Lower leg skin (tissue), 4 donors: ENCODE measurements at regions not wholly inside any gene's neighbourhood (a gene's known extent, or its start where the extent isn't known, plus 50 kb on each side); places are given as distances from the start of the nearest gene placed in this dataset.
"Not testable (repeated sequence)": the region's sequence is repeated elsewhere in the genome, so short reads cannot be mapped to it uniquely, and the experiment has no call there.

Experiments used
- DNase-seq, 2 donors: peaks; one replicate each; pipeline ENCODE4 v3.0.0-alpha.2; 2019; ENCODE audit warnings: low spot score in 2 of 2
- H3K4me3 ChIP-seq: fragments of 200-600 bp; sonication (generic); 2 replicates; pipeline ENCODE4 v1.5.1; 2017; ENCODE audit warnings: mild to moderate bottlenecking, low read depth; ENCODE audit not compliant: poor library complexity, severe bottlenecking
- CTCF ChIP-seq, 3 donors: fragments of 450-650 bp; IDR thresholded peaks; one replicate each; pipeline ENCODE4 v1.5.1; 2016; ENCODE audit warnings: antibody characterized with exemption in 3 of 3, mild to moderate bottlenecking in 3 of 3, moderate library complexity in 2 of 3
- POLR2A ChIP-seq, 2 donors: fragments of 450-650 bp; IDR thresholded peaks; one replicate each; pipeline ENCODE4 v1.6.1; 2016 to 2017; ENCODE audit warnings: antibody characterized with exemption in 2 of 2, mild to moderate bottlenecking in 1 of 2, moderate library complexity in 1 of 2
- WGBS, 2 donors: methylation state at CpG; one replicate each; pipeline ENCODE4 v1.1.5; 2018; 5-methylcytosine and 5-hydroxymethylcytosine counted together
- intact Hi-C: fragments of 100-400 bp; cut with DNase I; formaldehyde crosslinking; loops from one replicate; pipeline ENCODE4 v1.15.0; 2023; ENCODE audit warnings: low total_unique reads

DNA sequence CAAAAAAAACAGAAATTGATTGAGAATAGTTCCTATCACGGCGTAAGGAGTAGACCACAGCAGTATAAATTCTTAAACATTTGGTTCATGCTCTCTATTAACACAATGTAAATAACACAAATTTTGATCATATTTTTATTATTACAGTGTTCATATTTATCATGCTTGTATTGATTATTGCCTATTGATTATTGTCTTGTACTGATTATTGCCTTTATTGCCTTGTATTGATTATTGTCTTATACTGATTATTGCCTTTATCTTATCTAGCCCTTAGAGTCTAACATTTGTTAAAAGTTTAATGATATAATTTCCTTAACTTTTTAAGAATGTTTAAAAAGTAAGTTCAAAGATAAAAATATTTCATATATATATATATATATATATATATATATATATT is 460.7 kb downstream of the KCNT2 start:
- H3K4me3 ChIP-seq, result no peak overlapping the region
- no peak for DNase-seq
- TF ChIP-seq CTCF (IDR thresholded peaks at IDR 0.05) (no peak), POLR2A (IDR thresholded peaks at IDR 0.05) (no peak)
- WGBS, 2 donors, result 71 to 97% methylated on average over 2 of the region's 2 CpGs
- intact Hi-C loops, result loop anchor here (10.0 kb wide), 1 partner anchor 507 kb away; the partner anchor contains the start of gene CFH

- intact Hi-C loops, result loop anchor here (10.0 kb wide), 1 partner anchor 510 kb away; the partner anchor contains the start of gene CFH
- H3K4me3 ChIP-seq, DNase-seq: not testable (repeated sequence)
- WGBS, 2 donors, result 97 to 98% methylated on average over 5 of the region's 5 CpGs
Observed at GRCh38 chr1:196145151-196145550, 463.1 kb downstream of the KCNT2 start.

- TF ChIP-seq POLR2A (IDR thresholded peaks at IDR 0.05), result no peak
- TF ChIP-seq CTCF (IDR thresholded peaks at IDR 0.05), result no peak
- WGBS, 2 donors, result 36 to 85% methylated on average over 1 of the region's 1 CpG
- intact Hi-C loops, result loop anchor here (10.0 kb wide), 1 partner anchor 510 kb away; the partner anchor contains the start of gene CFH
- DNase-seq, result no peak
- H3K4me3 ChIP-seq, result no peak overlapping the region
Observed at GRCh38 chr1:196144588-196144987, 463.7 kb downstream of the KCNT2 start.

- WGBS, 2 donors, result 70 to 71% methylated on average over 8 of the region's 8 CpGs
Observed at GRCh38 chr1:196143602-196144342, 464.5 kb downstream of the KCNT2 start.

DNA sequence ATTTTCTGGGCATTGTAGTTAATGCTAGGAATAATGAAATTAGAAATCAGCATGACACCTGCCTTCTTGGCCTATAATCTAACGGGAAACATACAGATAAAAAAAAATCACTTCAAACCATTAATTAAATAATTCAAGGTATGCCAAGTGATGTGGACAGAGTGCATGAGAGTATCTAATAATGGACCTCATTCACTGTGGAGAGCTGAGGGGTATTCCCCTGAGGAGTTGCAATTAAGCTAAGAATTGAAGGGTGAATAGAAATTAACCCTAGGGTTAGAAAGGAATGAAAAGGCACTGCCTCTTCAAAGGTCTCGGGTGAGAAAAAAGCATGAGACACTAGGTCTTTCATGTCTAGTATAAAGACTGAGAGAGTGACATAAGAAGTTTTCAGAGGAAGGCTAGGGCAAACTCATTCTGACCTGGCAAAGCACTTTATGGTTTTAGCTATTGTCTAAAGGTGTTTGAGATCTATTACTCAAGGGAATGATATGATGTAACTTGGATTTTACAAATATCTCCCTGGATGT is 466.1 kb downstream of the KCNT2 start:
- H3K4me3 ChIP-seq, result no peak overlapping the region
- no peak for DNase-seq
- no peak for TF ChIP-seq POLR2A (IDR thresholded peaks at IDR 0.05)
- TF ChIP-seq CTCF (IDR thresholded peaks at IDR 0.05), result no peak
- WGBS, 2 donors, result 58 to 60% methylated on average over 2 of the region's 2 CpGs
- intact Hi-C loops, result loop anchor here (10.0 kb wide), 1 partner anchor 513 kb away; the partner anchor contains the start of gene CFH

More at GRCh38 chr1:196143602-196144342, 464.5 kb downstream of the KCNT2 start:
- intact Hi-C loops, result loop anchor here (10.0 kb wide), 1 partner anchor 511 kb away; the partner anchor contains the start of gene CFH
- TF ChIP-seq POLR2A (IDR thresholded peaks at IDR 0.05), result no peak
- no peak for TF ChIP-seq CTCF (IDR thresholded peaks at IDR 0.05)
- DNase-seq, result no peak
- H3K4me3 ChIP-seq, result no peak overlapping the region

GRCh38 chr1:196136396-196136795 is 471.8 kb downstream of the KCNT2 start:
- H3K4me3 ChIP-seq, result no peak overlapping the region
- WGBS, 2 donors, result 79 to 83% methylated on average over 4 of the region's 4 CpGs
- TF ChIP-seq CTCF (IDR thresholded peaks at IDR 0.05) (no peak), POLR2A (IDR thresholded peaks at IDR 0.05) (no peak)
- no peak for DNase-seq
- intact Hi-C loops, result no loop called here
